ENCODE measurements at regions not wholly inside any gene's neighbourhood (a gene's known extent, or its start where the extent isn't known, plus 50 kb on each side); places are given as distances from the start of the nearest gene placed in this dataset.

GRCh38 chr1:219806020-219806419 lies 122.3 kb downstream of the SLC30A10 start:
- Histone ChIP-seq H3K27ac (ENCODE audit: extremely low read depth, low read depth, low read length) (no peak overlapping the region), H3K36me3 (ENCODE audit: control insufficient read depth in 2 of 2, insufficient read depth in 1 of 2, low read length in 2 of 2) (no peaks in the 10 kb centered on the region), H3K4me1 (ENCODE audit: control insufficient read depth, insufficient read depth, low read length) (no peaks in the 10 kb centered on the region), H3K4me3 (ENCODE audit: low read depth, low read length) (no peak overlapping the region), H3K9me3 (ENCODE audit: control insufficient read depth, insufficient read depth, low read depth, low read length) (no peaks in the 10 kb centered on the region)
- ChIA-PET POLR2A (no interaction called here), CTCF (interaction anchor here (1.6 kb wide), 1 partner anchor 238 kb away, joined by 3 read pairs; no protein-coding TSS in a partner anchor)
- TF ChIP-seq ZNF449 (tag by site-specific recombination; IDR thresholded peaks at IDR 0.05) (peak; percentile 39; the same call in 1 of the 2 replicates), ZNF280D (tag by site-specific recombination; IDR thresholded peaks at IDR 0.05) (no peak)

- no peak overlapping the region for H3K27ac ChIP-seq (ENCODE audit: extremely low read depth, low read depth, low read length)
- POLR2A ChIA-PET: no interaction called here
- H3K4me3 ChIP-seq (ENCODE audit: low read depth, low read length): no peak overlapping the region
- no peaks in the 10 kb centered on the region for H3K4me1 ChIP-seq (ENCODE audit: control insufficient read depth, insufficient read depth, low read length)
- no peaks in the 10 kb centered on the region for H3K36me3 ChIP-seq (ENCODE audit: control insufficient read depth in 2 of 2, insufficient read depth in 1 of 2, low read length in 2 of 2)
- H3K9me3 ChIP-seq (ENCODE audit: control insufficient read depth, insufficient read depth, low read depth, low read length): no peaks in the 10 kb centered on the region
- TF ChIP-seq ZNF16 (tag by site-specific recombination; IDR thresholded peaks at IDR 0.05; ENCODE audit: low read depth): no peak
- no peak for TF ChIP-seq BCL11A (tag by site-specific recombination; IDR thresholded peaks at IDR 0.05; ENCODE audit: low read depth)
- TF ChIP-seq, protein P1, sequence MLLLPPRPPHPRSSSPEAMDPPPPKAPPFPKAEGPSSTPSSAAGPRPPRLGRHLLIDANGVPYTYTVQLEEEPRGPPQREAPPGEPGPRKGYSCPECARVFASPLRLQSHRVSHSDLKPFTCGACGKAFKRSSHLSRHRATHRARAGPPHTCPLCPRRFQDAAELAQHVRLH (tag by site-specific recombination; IDR thresholded peaks at IDR 0.05): no peak
- TF ChIP-seq, protein P2, sequence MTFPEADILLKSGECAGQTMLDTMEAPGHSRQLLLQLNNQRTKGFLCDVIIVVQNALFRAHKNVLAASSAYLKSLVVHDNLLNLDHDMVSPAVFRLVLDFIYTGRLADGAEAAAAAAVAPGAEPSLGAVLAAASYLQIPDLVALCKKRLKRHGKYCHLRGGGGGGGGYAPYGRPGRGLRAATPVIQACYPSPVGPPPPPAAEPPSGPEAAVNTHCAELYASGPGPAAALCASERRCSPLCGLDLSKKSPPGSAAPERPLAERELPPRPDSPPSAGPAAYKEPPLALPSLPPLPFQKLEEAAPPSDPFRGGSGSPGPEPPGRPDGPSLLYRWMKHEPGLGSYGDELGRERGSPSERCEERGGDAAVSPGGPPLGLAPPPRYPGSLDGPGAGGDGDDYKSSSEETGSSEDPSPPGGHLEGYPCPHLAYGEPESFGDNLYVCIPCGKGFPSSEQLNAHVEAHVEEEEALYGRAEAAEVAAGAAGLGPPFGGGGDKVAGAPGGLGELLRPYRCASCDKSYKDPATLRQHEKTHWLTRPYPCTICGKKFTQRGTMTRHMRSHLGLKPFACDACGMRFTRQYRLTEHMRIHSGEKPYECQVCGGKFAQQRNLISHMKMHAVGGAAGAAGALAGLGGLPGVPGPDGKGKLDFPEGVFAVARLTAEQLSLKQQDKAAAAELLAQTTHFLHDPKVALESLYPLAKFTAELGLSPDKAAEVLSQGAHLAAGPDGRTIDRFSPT (tag by site-specific recombination; IDR thresholded peaks at IDR 0.05): no peak
- TF ChIP-seq, protein P3, sequence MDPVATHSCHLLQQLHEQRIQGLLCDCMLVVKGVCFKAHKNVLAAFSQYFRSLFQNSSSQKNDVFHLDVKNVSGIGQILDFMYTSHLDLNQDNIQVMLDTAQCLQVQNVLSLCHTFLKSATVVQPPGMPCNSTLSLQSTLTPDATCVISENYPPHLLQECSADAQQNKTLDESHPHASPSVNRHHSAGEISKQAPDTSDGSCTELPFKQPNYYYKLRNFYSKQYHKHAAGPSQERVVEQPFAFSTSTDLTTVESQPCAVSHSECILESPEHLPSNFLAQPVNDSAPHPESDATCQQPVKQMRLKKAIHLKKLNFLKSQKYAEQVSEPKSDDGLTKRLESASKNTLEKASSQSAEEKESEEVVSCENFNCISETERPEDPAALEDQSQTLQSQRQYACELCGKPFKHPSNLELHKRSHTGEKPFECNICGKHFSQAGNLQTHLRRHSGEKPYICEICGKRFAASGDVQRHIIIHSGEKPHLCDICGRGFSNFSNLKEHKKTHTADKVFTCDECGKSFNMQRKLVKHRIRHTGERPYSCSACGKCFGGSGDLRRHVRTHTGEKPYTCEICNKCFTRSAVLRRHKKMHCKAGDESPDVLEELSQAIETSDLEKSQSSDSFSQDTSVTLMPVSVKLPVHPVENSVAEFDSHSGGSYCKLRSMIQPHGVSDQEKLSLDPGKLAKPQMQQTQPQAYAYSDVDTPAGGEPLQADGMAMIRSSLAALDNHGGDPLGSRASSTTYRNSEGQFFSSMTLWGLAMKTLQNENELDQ (tag by site-specific recombination; IDR thresholded peaks at IDR 0.05; ENCODE audit: low read depth): no peak
- TF ChIP-seq ZNF645 (tag by site-specific recombination; IDR thresholded peaks at IDR 0.05): no peak
- TF ChIP-seq ZNF2 (tag by site-specific recombination; IDR thresholded peaks at IDR 0.05): no peak
- no peak for TF ChIP-seq ZBTB7A (tag by site-specific recombination; IDR thresholded peaks at IDR 0.05; ENCODE audit: low read depth)
- TF ChIP-seq CTCF (tag by site-specific recombination; IDR thresholded peaks at IDR 0.05): peak; percentile 20; the same call in 1 of the 2 replicates
- no peak for TF ChIP-seq TCF7L2 (IDR thresholded peaks at IDR 0.05; ENCODE audit: borderline replicate concordance, low read depth, low read length)
- TF ChIP-seq ZNF692 (tag by site-specific recombination; IDR thresholded peaks at IDR 0.05): no peak
- no peak for TF ChIP-seq ZNF792 (tag by site-specific recombination; IDR thresholded peaks at IDR 0.05)
- no peak for TF ChIP-seq ZNF747 (tag by site-specific recombination; IDR thresholded peaks at IDR 0.05)
- TF ChIP-seq ZNF654 (tag by site-specific recombination; IDR thresholded peaks at IDR 0.05; ENCODE audit: low read depth): peak; percentile 49
- CTCF ChIA-PET: interaction anchor here (0.6 to 1.6 kb wide), 2 partner anchors 237 to 301 kb away, joined by 3 read pairs; no protein-coding TSS in a partner anchor
Observed at GRCh38 chr1:219805191-219805590, 123.2 kb downstream of the SLC30A10 start.
